ENCODE measurements at regions not wholly inside any gene's neighbourhood (a gene's known extent, or its start where the extent isn't known, plus 50 kb on each side); places are given as distances from the start of the nearest gene placed in this dataset.

GRCh38 chr7:57211428-57212100, 79.3 kb upstream of the ZNF479 start:
- TF ChIP-seq, protein P1, sequence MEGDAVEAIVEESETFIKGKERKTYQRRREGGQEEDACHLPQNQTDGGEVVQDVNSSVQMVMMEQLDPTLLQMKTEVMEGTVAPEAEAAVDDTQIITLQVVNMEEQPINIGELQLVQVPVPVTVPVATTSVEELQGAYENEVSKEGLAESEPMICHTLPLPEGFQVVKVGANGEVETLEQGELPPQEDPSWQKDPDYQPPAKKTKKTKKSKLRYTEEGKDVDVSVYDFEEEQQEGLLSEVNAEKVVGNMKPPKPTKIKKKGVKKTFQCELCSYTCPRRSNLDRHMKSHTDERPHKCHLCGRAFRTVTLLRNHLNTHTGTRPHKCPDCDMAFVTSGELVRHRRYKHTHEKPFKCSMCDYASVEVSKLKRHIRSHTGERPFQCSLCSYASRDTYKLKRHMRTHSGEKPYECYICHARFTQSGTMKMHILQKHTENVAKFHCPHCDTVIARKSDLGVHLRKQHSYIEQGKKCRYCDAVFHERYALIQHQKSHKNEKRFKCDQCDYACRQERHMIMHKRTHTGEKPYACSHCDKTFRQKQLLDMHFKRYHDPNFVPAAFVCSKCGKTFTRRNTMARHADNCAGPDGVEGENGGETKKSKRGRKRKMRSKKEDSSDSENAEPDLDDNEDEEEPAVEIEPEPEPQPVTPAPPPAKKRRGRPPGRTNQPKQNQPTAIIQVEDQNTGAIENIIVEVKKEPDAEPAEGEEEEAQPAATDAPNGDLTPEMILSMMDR (IDR thresholded peaks at IDR 0.05; ENCODE audit: insufficient read depth, low read length), result no peak
- TF ChIP-seq POLR2AphosphoS5 (IDR thresholded peaks at IDR 0.05; ENCODE audit: low read depth), result no peak
- TF ChIP-seq REST (IDR thresholded peaks at IDR 0.05; ENCODE audit: insufficient replicate concordance, low read depth), result no peak
- no peak for TF ChIP-seq GABPA (IDR thresholded peaks at IDR 0.05; ENCODE audit: low read depth)
- no peak for TF ChIP-seq SPI1 (IDR thresholded peaks at IDR 0.05; ENCODE audit: borderline replicate concordance, low read depth)
